Left forelimb (tissue), 1 donor: ENCODE measurements at regions not wholly inside any gene's neighbourhood (a gene's known extent, or its start where the extent isn't known, plus 50 kb on each side); places are given as distances from the start of the nearest gene placed in this dataset.

Source experiments
- DNase-seq: peaks from one replicate; pipeline ENCODE4 v3.0.0-alpha.2; 2018; ENCODE audit warnings: low spot score

GRCh38 chr2:120937686-120938044, 202.0 kb downstream of the GLI2 start:
- peak; percentile 77 for DNase-seq

DNA sequence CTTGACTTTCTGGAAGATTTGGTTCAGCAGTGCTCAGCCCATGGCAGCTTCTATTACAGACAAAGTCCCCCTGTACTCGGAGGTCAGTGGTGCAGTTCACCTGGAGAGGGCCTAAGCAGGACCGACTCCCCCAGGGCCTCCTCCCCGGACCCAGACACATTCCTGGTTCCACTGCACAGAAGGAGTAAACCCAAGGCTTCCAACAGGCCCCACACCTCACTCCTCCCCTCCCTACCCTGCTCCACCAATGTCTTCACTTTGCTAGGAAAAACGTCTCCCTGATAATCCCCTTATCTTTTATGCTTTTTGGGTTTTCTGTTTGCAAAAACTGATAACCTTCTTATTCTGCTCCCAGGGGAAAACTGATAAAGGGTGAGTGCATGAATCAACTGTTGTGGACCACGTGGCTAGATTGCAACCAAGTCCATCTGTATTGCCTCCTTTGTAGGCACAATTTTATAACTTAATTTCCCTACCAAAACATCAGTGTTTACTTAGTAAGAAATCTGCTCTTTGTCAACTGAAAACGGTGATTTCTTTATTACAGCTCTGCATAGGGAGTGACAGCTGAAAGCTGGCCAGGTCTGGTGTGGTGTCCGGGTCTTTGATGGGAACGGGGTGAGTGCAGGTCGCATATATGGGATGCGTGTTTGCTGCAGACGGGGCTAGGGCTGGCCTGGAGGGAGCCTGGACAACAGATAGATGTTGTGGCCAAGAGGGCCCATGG, 202.5 kb downstream of the GLI2 start:
- DNase-seq, result no peak

GRCh38 chr2:120939595-120940318, 204.1 kb downstream of the GLI2 start:
- no peak for DNase-seq

DNA sequence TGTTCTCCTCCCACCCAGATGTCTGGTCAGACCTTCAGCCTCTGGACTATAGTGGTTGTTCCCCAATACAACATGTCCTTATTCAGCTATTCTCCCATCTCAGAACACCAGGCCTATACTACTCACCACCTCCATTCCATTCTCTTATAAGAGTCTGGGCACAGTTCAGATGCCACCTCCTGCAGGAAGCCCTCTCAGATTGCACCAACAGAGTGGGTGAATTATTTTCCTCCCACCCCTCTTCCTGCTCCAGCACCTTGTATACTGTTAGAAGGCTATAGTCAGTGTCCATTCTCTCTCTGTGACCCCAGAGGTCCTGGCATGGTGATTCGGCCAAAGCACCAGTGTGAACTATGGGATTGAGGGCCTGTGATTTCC, 204.6 kb downstream of the GLI2 start:
- DNase-seq, result no peak

DNA sequence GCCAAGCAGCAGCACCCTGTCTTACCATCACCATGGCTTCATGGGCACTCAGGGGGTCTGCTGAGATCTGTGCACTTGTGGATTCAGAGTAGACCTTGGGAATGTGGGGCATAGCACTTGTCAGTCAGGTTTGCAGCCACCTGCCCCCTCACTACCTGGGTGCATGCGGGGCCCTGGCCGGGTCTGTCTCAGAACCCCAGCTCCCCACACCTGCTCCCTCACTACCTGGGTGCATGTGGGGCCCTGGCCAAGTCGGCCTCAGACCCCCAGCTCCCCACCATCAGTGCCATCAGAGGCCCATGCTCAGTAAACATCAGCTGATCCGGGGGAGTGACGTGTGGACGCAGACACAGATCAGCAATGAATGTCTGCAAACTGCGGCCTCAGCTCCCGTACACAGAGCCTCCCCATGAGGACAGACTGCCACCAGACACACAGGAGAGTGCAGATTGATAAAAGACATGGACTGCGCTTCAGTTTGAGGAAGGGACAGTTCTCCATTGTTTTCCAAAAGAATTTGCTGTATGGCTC, 205.1 kb downstream of the GLI2 start:
- no peak for DNase-seq

DNA sequence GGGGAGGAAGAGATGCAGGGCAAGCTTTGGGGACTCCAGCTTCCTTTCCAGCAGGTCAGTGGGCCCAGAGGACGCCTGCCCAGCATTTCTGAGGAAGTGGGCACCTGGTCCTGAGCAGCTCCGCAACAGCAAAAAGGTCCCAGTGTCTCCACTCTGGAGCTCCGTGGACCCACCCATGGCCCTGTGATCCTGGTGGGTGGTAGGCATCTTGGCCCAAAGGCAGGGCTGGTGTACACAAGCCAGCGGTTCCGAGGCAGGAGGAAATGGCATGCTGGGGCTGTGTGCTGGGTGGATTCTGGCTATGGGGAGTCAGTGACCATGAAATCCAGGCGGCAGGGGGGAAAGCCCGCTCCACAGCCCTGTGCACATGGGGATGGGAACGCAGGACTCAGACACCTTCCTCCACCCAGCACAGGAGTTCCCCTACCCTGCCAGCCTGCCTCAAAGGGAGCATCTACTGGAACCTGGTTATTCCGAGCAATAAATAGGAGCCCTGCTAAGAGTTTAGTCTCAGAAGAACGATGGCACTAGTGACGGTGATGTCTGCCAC, 206.0 kb downstream of the GLI2 start:
- DNase-seq, result no peak

DNA sequence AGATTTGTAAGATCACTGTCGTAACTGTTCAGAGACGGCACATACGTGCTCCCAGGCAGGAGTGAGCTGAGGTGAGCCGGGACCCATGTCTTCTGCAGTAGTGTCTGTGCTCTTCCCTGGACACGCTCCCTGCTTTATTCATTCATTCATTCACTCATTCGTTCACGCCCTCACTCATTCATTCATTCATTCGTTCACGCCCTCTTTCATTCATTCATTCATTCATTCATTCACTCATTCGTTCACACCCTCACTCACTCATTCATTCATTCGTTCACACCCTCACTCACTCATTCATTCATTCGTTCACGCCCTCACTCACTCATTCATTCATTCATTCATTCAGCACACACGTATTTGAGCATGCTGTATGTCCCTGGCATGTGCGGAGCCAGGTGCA, 207.0 kb downstream of the GLI2 start:
- DNase-seq, result no peak

- no peak for DNase-seq
Measured at GRCh38 chr2:120943403-120944034, 207.9 kb downstream of the GLI2 start.

GRCh38 chr2:120944575-120944974, 208.9 kb downstream of the GLI2 start:
- no peak for DNase-seq

GRCh38 chr2:120945091-120945490, 209.4 kb downstream of the GLI2 start:
- no peak for DNase-seq

GRCh38 chr2:120945832-120946499, 210.3 kb downstream of the GLI2 start:
- DNase-seq, result no peak

- DNase-seq, result no peak
Measured at GRCh38 chr2:120947327-120947726, 211.7 kb downstream of the GLI2 start.

DNA sequence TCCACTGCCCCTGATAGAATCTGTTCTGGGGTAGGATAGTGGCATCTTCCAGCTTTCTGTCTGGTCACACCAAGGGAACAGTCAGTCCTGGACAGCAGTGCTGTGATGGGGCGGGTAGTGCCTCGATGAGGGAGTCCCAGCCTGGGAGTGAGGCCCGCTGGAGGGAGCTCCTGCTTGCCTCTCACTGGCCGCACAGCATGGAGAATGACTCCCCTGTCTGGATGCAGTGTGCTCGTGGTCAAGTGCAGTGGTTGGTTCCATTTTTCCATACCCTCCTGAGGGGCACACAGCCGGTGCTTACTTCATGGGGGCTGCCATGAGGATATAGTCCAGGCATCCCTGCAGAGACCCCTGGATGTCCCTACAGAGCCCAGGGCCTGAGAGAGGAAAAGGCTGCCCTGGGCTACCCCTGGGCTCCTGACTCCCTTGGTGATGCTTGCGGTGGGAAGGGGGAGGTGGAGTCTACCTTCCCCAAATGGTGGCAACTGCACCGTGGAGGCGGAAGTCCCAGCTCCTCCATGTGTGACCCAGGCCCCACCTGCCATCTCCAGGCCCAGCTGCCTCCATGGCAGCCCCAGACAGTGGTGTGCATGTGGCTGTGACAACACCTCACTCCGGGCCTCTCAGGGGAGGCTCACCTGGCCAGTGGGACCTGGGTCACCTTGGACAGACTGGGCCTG, 212.5 kb downstream of the GLI2 start:
- no peak for DNase-seq

- DNase-seq, result no peak
Measured at GRCh38 chr2:120948662-120949011, 213.0 kb downstream of the GLI2 start.

DNA sequence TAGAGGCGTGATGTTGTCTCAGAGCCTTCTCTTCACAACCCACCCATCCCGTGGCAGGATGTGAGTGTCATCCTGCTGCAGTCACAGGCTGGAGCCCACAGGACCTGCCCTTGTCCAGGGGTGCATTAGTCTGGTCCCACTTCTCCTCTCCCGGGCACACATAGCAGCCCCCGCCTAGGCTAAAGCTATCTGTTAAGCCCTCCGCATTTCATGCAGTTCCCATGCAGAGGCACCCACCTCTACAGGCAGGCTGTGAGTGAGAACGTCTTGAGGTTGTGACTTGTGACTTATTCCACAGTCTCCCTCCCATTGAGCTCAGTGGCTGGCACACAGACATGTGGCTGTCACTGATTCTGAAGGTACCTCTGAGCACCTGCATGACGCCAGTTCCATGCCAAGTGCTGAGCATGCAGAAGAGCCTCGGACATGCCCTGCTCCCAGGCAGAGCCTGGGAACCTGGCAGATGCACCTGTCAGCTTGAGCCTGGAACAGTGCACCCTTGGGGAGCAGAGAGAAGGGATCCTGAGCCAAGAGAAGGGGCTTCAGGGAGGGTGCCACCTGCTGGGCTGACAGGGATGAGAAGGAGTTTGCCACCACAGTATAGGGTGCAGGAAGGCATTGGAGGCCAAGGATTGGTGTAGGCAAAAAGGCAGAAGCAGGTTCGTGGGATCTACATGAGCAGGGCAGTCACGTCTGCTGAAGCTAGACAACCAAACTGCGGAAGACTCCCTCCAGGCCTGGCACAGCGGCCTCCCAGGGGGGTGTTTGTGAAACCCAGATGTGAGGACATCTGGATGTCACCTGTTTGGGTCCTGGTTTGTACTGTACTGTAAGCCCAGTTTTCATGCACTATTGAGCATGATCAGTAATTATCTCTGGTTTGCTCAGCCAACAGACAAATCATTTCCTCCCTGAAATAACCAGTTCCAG, 213.6 kb downstream of the GLI2 start:
- no peak for DNase-seq

DNA sequence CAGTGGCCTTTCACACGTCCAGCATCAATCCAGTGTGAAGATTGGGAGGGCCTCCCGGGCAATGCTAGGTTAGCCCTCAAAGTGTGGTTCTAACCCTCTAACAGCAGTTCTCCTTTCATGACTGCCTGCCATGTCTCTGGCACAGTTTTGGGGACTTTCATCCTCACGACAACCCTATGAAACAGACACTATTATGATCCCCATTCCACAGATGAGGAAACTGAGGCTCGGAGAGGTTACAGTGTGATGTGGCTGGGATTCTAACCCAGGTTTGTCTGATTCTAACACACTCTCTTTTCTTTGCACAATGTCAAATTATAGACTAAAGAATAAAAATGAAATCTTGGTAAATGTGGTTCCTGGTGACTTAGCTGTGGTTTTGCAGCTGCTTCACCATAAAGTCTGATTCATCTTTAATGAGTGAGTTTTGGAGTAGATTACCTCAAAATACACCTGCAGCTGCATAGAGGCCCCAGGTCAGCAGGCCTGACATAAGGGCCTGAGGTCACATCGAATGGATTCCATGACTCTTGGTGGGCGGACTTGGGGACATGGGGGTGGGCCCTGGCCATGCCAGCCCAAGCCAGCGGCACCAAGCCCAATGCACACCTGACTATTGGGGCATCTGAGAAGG, 214.4 kb downstream of the GLI2 start:
- no peak for DNase-seq

- no peak for DNase-seq
Measured at GRCh38 chr2:120951693-120952092, 216.0 kb downstream of the GLI2 start.

GRCh38 chr2:120952318-120952717, 216.7 kb downstream of the GLI2 start:
- DNase-seq, result no peak

GRCh38 chr2:120953066-120953756, 217.5 kb downstream of the GLI2 start:
- DNase-seq, result no peak
